WTC11 (cell line): ENCODE measurements at regions not wholly inside any gene's neighbourhood (a gene's known extent, or its start where the extent isn't known, plus 50 kb on each side); places are given as distances from the start of the nearest gene placed in this dataset.
A peak's percentile ranks its signal among the peaks of the same experiment; 100 is the strongest.

ENCODE experiments used
- ATAC-seq: fragments of 200-7000 bp; cut with Tn5 transposase; 2 replicates; pipeline ENCODE4 v1.10.0; 2021; ENCODE audit warnings: mild to moderate bottlenecking, moderate library complexity
- CTCF ChIA-PET: fragments of 300-600 bp; sonication (Branson Sonifier 250); formaldehyde crosslinking; loops from one replicate; lab custom pipeline; 2021; ENCODE audit warnings: antibody characterized with exemption; lab: Charles Lee
- POLR2A ChIA-PET: fragments of 350-600 bp; sonication (Branson Sonifier 250); formaldehyde crosslinking; loops from one replicate; lab custom pipeline; 2021; ENCODE audit warnings: antibody characterized with exemption; lab: Charles Lee
- DNase-seq: peaks from one replicate; pipeline ENCODE4 v3.0.0; 2021; ENCODE audit warnings: low spot score
- H3K27ac Mint-ChIP-seq: 2 replicates; pipeline ENCODE4 v1.8.0; 2021; ENCODE audit warnings: mixed read lengths
- H3K27me3 Mint-ChIP-seq: 2 replicates; pipeline ENCODE4 v1.8.0; 2021; ENCODE audit warnings: low read depth, mild to moderate bottlenecking, moderate library complexity, mixed read lengths
- H3K36me3 Mint-ChIP-seq: 2 replicates; pipeline ENCODE4 v1.8.0; 2021; ENCODE audit warnings: mixed read lengths
- H3K4me1 Mint-ChIP-seq: 2 replicates; pipeline ENCODE4 v1.8.0; 2022; ENCODE audit warnings: mixed read lengths
- H3K4me3 Mint-ChIP-seq: 2 replicates; pipeline ENCODE4 v1.8.0; 2021; ENCODE audit warnings: mild to moderate bottlenecking, moderate library complexity, mixed read lengths
- H3K9me3 Mint-ChIP-seq: 2 replicates; pipeline ENCODE4 v1.8.0; 2021; ENCODE audit warnings: mixed read lengths
- CBFB ChIP-seq: sonication (generic); formaldehyde crosslinking; IDR thresholded peaks from 2 replicates; pipeline ENCODE4 v1.8.1; 2022; ENCODE audit warnings: mild to moderate bottlenecking, low read depth, missing genetic modification reagents
- CDX4 ChIP-seq: fragments of 250-450 bp; sonication (Bioruptor Pico); IDR thresholded peaks from 2 replicates; pipeline ENCODE4 v1.9.0; 2021; ENCODE audit warnings: moderate library complexity, mild to moderate bottlenecking, inconsistent platforms, borderline replicate concordance
- CREB1 ChIP-seq: sonication (generic); formaldehyde crosslinking; IDR thresholded peaks from 2 replicates; pipeline ENCODE4 v1.8.0; 2023; ENCODE audit warnings: mild to moderate bottlenecking, missing genetic modification reagents
- CREM ChIP-seq: sonication (generic); formaldehyde crosslinking; IDR thresholded peaks from 2 replicates; pipeline ENCODE4 v1.8.1; 2022; ENCODE audit warnings: mild to moderate bottlenecking, missing genetic modification reagents, moderate library complexity
- CTCF ChIP-seq: fragments of 200-600 bp; IDR thresholded peaks from 2 replicates; pipeline ENCODE4 v1.8.0; 2022; ENCODE audit warnings: antibody characterized with exemption
- ELF4 ChIP-seq: sonication (generic); formaldehyde crosslinking; IDR thresholded peaks from 2 replicates; pipeline ENCODE4 v1.8.1; 2022; ENCODE audit warnings: low read depth, mild to moderate bottlenecking, moderate library complexity, missing genetic modification reagents
- ESRRA ChIP-seq: sonication (generic); formaldehyde crosslinking; IDR thresholded peaks from 2 replicates; pipeline ENCODE4 v1.8.1; 2022; ENCODE audit warnings: mild to moderate bottlenecking, missing genetic modification reagents, borderline replicate concordance
- FOXP4 ChIP-seq: sonication (generic); formaldehyde crosslinking; IDR thresholded peaks from 2 replicates; pipeline ENCODE4 v1.8.0; 2022; ENCODE audit warnings: mild to moderate bottlenecking, missing genetic modification reagents
- GABPB1 ChIP-seq: sonication (generic); formaldehyde crosslinking; IDR thresholded peaks from 2 replicates; pipeline ENCODE4 v1.8.1; 2023; ENCODE audit warnings: mild to moderate bottlenecking, missing genetic modification reagents
- HMGA2 ChIP-seq: fragments of 250-450 bp; sonication (Bioruptor Pico); IDR thresholded peaks from 2 replicates; pipeline ENCODE4 v1.4.0; 2021; ENCODE audit warnings: mild to moderate bottlenecking, moderate library complexity
- JAZF1 ChIP-seq: fragments of 250-450 bp; sonication (Bioruptor Pico); IDR thresholded peaks from 2 replicates; pipeline ENCODE4 v1.9.0; 2021; ENCODE audit warnings: moderate library complexity, mild to moderate bottlenecking, inconsistent platforms
- MLX ChIP-seq: sonication (generic); formaldehyde crosslinking; IDR thresholded peaks from 2 replicates; pipeline ENCODE4 v1.8.1; 2023; ENCODE audit warnings: mild to moderate bottlenecking, missing genetic modification reagents, moderate library complexity
- NFATC4 ChIP-seq: fragments of 250-450 bp; sonication (Bioruptor Pico); IDR thresholded peaks from 2 replicates; pipeline ENCODE4 v1.9.0; 2021; ENCODE audit warnings: mild to moderate bottlenecking
- NR1H2 ChIP-seq: sonication (generic); formaldehyde crosslinking; IDR thresholded peaks from 2 replicates; pipeline ENCODE4 v1.9.0; 2021; ENCODE audit warnings: mild to moderate bottlenecking, moderate library complexity, missing genetic modification reagents
- RELA ChIP-seq: sonication (generic); formaldehyde crosslinking; IDR thresholded peaks from 2 replicates; pipeline ENCODE4 v1.8.1; 2022; ENCODE audit warnings: missing genetic modification reagents, mild to moderate bottlenecking, borderline replicate concordance
- SMAD3 ChIP-seq: sonication (generic); formaldehyde crosslinking; IDR thresholded peaks from 2 replicates; pipeline ENCODE4 v1.8.0; 2022; ENCODE audit warnings: missing genetic modification reagents, mild to moderate bottlenecking, borderline replicate concordance
- SOX15 ChIP-seq: fragments of 250-450 bp; sonication (Bioruptor Pico); IDR thresholded peaks from 2 replicates; pipeline ENCODE4 v1.9.0; 2021; ENCODE audit warnings: mild to moderate bottlenecking
- TCF7 ChIP-seq: sonication (generic); formaldehyde crosslinking; IDR thresholded peaks from 2 replicates; pipeline ENCODE4 v1.8.0; 2022; ENCODE audit warnings: mild to moderate bottlenecking, low read depth, missing genetic modification reagents, moderate library complexity
- TP53 ChIP-seq: sonication (generic); formaldehyde crosslinking; IDR thresholded peaks from 2 replicates; pipeline ENCODE4 v1.8.1; 2023; ENCODE audit warnings: mild to moderate bottlenecking, missing genetic modification reagents
- ZNF121 ChIP-seq: sonication (generic); formaldehyde crosslinking; IDR thresholded peaks from 2 replicates; pipeline ENCODE4 v1.8.0; 2023; ENCODE audit warnings: missing genetic modification reagents
- ZNF232 ChIP-seq: sonication (generic); formaldehyde crosslinking; IDR thresholded peaks from 2 replicates; pipeline ENCODE4 v1.8.0; 2022; ENCODE audit warnings: mild to moderate bottlenecking, missing genetic modification reagents
- ZNF263 ChIP-seq: sonication (generic); formaldehyde crosslinking; IDR thresholded peaks from 2 replicates; pipeline ENCODE4 v1.8.1; 2022; ENCODE audit warnings: low read depth, mild to moderate bottlenecking, moderate library complexity, missing genetic modification reagents
- ZNF396 ChIP-seq: fragments of 250-450 bp; sonication (Bioruptor Pico); IDR thresholded peaks from 2 replicates; pipeline ENCODE4 v1.8.0; 2021; ENCODE audit warnings: mild to moderate bottlenecking, moderate library complexity, borderline replicate concordance
- ZNF423 ChIP-seq: fragments of 250-450 bp; sonication (Bioruptor Pico); IDR thresholded peaks from 2 replicates; pipeline ENCODE4 v2.1.2; 2022; ENCODE audit warnings: mild to moderate bottlenecking, moderate library complexity
- ZNF512 ChIP-seq: sonication (generic); formaldehyde crosslinking; IDR thresholded peaks from 2 replicates; pipeline ENCODE4 v1.8.1; 2022; ENCODE audit warnings: missing genetic modification reagents, borderline replicate concordance
- ZSCAN18 ChIP-seq: fragments of 250-450 bp; sonication (Bioruptor Pico); IDR thresholded peaks from 2 replicates; pipeline ENCODE4 v2.1.2; 2022; ENCODE audit warnings: mild to moderate bottlenecking, moderate library complexity

- Mint-ChIP-seq H3K4me3 (peak overlapping the region; percentile 1; the same call in 1 of the 2 replicates), H3K36me3 (no peaks in the 10 kb centered on the region; the same call in 1 of the 2 replicates), H3K27ac (peak overlapping the region; percentile 96), H3K9me3 (peaks cover 8% of the 10 kb centered on the region; the same call in 1 of the 2 replicates), H3K4me1 (peaks cover 34% of the 10 kb centered on the region), H3K27me3 (no peaks in the 10 kb centered on the region)
- ChIA-PET CTCF (no interaction called here), POLR2A (no interaction called here)
- TF ChIP-seq ZNF263 (CRISPR knock-in tag), result no peak
- no peak for TF ChIP-seq CREB1 (CRISPR knock-in tag)
- no peak for TF ChIP-seq CDX4 (CRISPR knock-in tag)
- no peak for TF ChIP-seq TP53 (CRISPR knock-in tag)
- no peak for TF ChIP-seq ZNF121 (CRISPR knock-in tag)
- TF ChIP-seq ELF4 (CRISPR knock-in tag), result no peak
- no peak for TF ChIP-seq ESRRA (CRISPR knock-in tag)
- TF ChIP-seq GABPB1, result no peak
- TF ChIP-seq SOX15, result no peak
- TF ChIP-seq TCF7, result no peak
- TF ChIP-seq NFATC4 (CRISPR knock-in tag), result no peak
- no peak for TF ChIP-seq ZNF512 (CRISPR knock-in tag)
- TF ChIP-seq ZNF396 (CRISPR knock-in tag), result no peak
- no peak for TF ChIP-seq CTCF
- no peak for TF ChIP-seq RELA (CRISPR knock-in tag)
- TF ChIP-seq ZNF232, result no peak; the same call in 1 of the 2 replicates
- no peak for DNase-seq
- ATAC-seq, result peak; percentile 74
These were observed 168.0 kb upstream of the NOX3 start for GRCh38 chr6:155623450-155624178.

- DNase-seq, result no peak
- H3K36me3 Mint-ChIP-seq, result peaks cover 66% of the 10 kb centered on the region
- no peak for TF ChIP-seq CREM (CRISPR knock-in tag)
- no peak for TF ChIP-seq MLX (CRISPR knock-in tag)
- TF ChIP-seq NR1H2, result no peak
- TF ChIP-seq GABPB1, result no peak
- no peak for TF ChIP-seq FOXP4 (CRISPR knock-in tag)
- TF ChIP-seq ZNF423 (CRISPR knock-in tag), result no peak
- no peak for TF ChIP-seq CBFB
- no peak for TF ChIP-seq SMAD3 (CRISPR knock-in tag)
- TF ChIP-seq CTCF, result no peak
- no peak for TF ChIP-seq JAZF1 (CRISPR knock-in tag)
- no peak for TF ChIP-seq HMGA2 (CRISPR knock-in tag)
- no peak for TF ChIP-seq ZSCAN18 (CRISPR knock-in tag)
- no peaks in the 10 kb centered on the region for H3K4me1 Mint-ChIP-seq
- H3K4me3 Mint-ChIP-seq, result no peak overlapping the region
- POLR2A ChIA-PET, result no interaction called here
- CTCF ChIA-PET, result no interaction called here
- peaks cover 79% of the 10 kb centered on the region for H3K9me3 Mint-ChIP-seq
- ATAC-seq, result no peak
- H3K27ac Mint-ChIP-seq, result no peak overlapping the region
- no peaks in the 10 kb centered on the region; the same call in 1 of the 2 replicates for H3K27me3 Mint-ChIP-seq
These were observed 159.0 kb upstream of the NOX3 start for GRCh38 chr6:155614606-155615005.
